HG02588 (cell line): ENCODE measurements at regions not wholly inside any gene's neighbourhood (a gene's known extent, or its start where the extent isn't known, plus 50 kb on each side); places are given as distances from the start of the nearest gene placed in this dataset.
A peak's percentile ranks its signal among the peaks of the same experiment; 100 is the strongest.
"Not testable (repeated sequence)": the region's sequence is repeated elsewhere in the genome, so short reads cannot be mapped to it uniquely, and the experiment has no call there.

ENCODE experiments used
- ATAC-seq: cut with Tn5 transposase; IDR thresholded peaks from one replicate; pipeline ENCODE4 v1.9.1; 2021; ENCODE audit warnings: mild to moderate bottlenecking, moderate library complexity; ENCODE audit not compliant: unreplicated experiment

DNA sequence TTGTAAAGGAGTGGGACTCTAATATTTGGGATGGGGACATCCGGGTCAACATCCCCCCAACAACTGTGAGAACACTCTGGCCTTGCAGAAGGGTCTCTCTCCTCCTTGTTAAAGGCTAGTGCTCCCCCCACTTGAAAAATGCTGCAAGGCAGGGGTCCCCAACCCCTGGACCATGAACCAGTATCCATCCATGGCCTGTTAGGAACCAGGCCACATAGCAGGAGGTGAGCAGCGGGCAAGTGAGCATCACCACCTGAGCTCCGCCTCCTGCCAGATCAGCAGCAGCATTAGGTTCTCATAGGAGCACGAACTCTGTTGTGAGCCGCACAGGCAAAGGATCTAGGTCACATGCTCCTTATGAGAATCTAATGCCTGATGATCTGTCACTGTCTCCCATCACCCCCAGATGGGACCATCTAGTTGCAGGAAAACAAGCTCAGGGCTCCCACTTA, 243.9 kb upstream of the ID2 start:
- no peak for ATAC-seq

DNA sequence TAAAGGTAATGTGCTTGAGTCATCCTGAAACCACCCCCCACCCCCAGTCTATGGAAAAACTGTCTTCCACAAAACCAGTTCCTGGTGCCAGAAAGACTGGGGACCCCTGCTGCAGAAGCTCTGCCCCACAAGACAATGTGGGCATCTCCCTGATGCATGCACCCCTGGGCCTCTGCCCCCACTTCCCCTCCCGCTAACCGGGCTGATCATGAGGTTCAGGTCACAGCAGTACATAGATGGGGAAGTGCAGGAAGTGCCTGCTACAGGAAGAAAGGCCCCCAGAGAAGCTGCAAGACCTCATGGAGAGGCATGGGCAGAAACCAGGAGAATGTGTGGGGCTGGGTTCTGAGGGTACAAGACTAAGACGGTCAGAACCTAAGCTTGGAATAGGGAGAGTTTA, 243.4 kb upstream of the ID2 start:
- no peak for ATAC-seq

GRCh38 chr2:8438996-8439395, 242.9 kb upstream of the ID2 start:
- no peak for ATAC-seq

- ATAC-seq: no peak
Observed at GRCh38 chr2:8440029-8440778, 241.7 kb upstream of the ID2 start.

DNA sequence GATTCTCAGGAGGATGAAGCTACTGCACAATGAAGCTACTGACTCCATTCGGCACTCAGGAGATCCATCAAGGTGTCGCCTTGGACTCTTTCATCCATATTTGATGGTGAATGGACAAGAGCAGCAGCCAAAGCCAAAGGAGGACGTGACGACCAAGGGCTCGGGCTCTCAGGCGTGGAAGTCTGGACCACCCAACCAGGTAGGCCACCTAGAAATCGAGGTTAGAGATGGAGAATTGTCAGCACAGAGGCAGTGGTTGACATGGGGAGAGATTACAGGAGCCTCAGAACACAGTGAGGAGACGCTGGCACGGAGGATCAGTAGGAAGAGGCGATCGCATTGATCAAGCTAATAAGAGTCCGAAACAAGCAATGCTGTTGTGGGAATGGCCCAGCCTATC, 240.5 kb upstream of the ID2 start:
- ATAC-seq: no peak

DNA sequence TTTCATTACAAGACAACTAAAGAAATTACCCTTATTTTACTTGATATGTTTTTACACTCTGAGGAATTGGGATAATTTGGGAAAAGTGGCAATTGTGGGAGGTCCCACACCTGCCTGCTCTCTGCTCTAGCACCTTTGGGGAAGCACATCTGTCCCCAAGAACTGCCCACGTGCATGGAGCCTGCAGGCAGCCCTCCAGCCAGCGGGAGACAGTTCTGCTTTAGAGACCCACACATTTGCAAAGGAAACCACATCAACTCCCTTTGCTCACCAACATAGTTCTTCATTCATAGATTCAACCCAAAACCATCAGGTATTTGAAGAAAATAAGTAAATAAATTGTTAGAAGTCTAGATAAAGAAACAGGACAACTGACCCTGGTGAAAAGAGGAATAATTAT, 239.9 kb upstream of the ID2 start:
- ATAC-seq: peak; percentile 88

GRCh38 chr2:8442833-8443486, 238.9 kb upstream of the ID2 start:
- ATAC-seq: no peak

GRCh38 chr2:8445580-8445979, 236.3 kb upstream of the ID2 start:
- no peak for ATAC-seq

GRCh38 chr2:8446751-8447150, 235.1 kb upstream of the ID2 start:
- ATAC-seq: not testable (repeated sequence)

GRCh38 chr2:8447610-8448221, 234.1 kb upstream of the ID2 start:
- ATAC-seq: no peak

- no peak for ATAC-seq
Observed at GRCh38 chr2:8448824-8449556, 232.9 kb upstream of the ID2 start.

GRCh38 chr2:8451273-8451672, 230.6 kb upstream of the ID2 start:
- no peak for ATAC-seq

DNA sequence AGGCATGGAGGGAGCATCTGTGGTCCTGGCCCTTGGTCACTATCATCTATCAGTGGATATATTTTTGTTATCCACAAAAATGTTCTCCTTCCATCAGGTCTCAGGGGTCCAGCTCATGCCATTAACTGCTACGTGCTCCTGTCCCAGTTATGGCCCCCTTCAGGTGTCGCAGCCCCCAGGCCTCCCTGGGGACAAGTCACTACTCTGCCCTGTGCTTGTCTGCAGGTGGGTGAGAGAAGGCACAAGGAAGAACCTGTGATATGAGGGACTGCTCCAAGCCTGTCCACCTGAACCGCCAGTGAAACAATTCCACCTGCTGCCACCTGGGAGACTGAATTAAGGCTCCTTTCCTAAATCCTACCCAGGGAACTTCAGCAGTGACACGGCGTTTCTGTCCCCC, 229.6 kb upstream of the ID2 start:
- no peak for ATAC-seq

GRCh38 chr2:8452979-8453903, 228.6 kb upstream of the ID2 start:
- ATAC-seq: no peak

GRCh38 chr2:8453904-8454302, 228.0 kb upstream of the ID2 start:
- ATAC-seq: no peak

GRCh38 chr2:8454797-8455196, 227.1 kb upstream of the ID2 start:
- no peak for ATAC-seq

DNA sequence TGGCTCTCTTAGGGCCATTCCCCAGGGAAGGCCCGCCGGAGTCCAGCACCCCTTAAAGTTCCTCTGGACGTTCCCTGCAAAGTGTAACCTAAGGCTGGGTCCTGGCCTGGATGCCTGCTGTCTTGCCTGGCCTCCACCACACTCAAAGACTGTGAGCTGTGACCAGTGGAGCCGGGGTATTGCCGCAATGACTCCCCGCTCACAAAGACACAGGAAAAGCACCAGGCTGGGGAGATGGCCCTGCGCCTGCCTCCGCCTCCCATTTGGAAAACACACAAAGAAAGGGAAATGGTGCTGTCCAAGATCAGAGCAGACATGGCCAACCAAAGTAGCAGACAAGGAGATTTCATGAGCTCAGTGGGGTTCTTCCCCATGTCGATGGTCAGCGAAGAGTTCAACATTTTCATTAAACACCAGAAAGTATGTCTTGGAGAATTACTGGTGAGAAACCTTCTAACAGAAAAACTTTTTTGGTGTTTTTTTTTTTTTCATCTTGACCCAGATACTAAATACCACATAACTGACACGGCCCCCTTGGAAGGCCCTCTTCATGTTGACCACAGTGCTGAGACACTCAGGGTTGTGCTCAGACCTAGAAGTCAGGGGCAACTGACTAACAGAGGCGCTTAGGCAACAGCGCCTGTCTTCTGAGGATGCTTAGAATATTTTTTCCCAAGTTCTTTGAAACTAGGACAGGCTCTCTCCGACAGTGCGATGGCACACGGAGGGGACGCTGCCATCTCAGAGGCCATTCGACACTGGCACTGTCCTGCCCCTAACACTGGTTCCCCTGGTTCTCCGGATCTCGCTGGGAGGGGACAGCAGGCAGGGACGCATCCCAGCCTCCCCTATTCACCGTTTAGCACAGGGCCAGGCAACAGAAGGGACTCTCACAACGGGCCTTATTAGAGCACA, 226.4 kb upstream of the ID2 start:
- no peak for ATAC-seq

- no peak for ATAC-seq
Observed at GRCh38 chr2:8456151-8457091, 225.4 kb upstream of the ID2 start.
